Heart left ventricle (tissue), 16 donors: ENCODE measurements at regions not wholly inside any gene's neighbourhood (a gene's known extent, or its start where the extent isn't known, plus 50 kb on each side); places are given as distances from the start of the nearest gene placed in this dataset.
A peak's percentile ranks its signal among the peaks of the same experiment; 100 is the strongest.

Source experiments
- ATAC-seq, 4 donors: fragments of 200-7000 bp; cut with Tn5 transposase; one replicate each; pipeline ENCODE4 v1.9.1; 2020 to 2022; ENCODE audit warnings: moderate library complexity in 4 of 4, mild to moderate bottlenecking in 3 of 4, moderate number of reproducible peaks in 1 of 4
- DNase-seq, 5 donors: peaks; one replicate each; pipeline ENCODE4 v3.0.0-alpha.2; 2020
- H3K27ac ChIP-seq, 12 donors: fragments of 200-600 bp; sonication (generic) in 4 of 12; one replicate each; pipeline versions ENCODE4 v1.5.0 to v1.8.0; 2016 to 2022; ENCODE audit warnings: mild to moderate bottlenecking in 2 of 12
- H3K27me3 ChIP-seq, 9 donors: fragments of 200-600 bp; sonication (generic) in 2 of 9; one replicate each; pipeline versions ENCODE4 v1.5.1 to v1.8.0; 2016 to 2022; ENCODE audit warnings: mild to moderate bottlenecking in 3 of 9
- H3K36me3 ChIP-seq, 9 donors: fragments of 200-600 bp; sonication (generic) in 2 of 9; one replicate each; pipeline versions ENCODE4 v1.5.0 to v1.8.0; 2018 to 2022; ENCODE audit warnings: mild to moderate bottlenecking in 2 of 9
- H3K4me1 ChIP-seq, 12 donors: fragments of 200-600 bp; sonication (generic) in 4 of 12; one replicate each; pipeline versions ENCODE4 v1.5.0 to v1.8.0; 2016 to 2022; ENCODE audit warnings: mild to moderate bottlenecking in 3 of 12
- H3K4me3 ChIP-seq, 12 donors: fragments of 200-600 bp; sonication (generic) in 4 of 12; one replicate each; pipeline versions ENCODE4 v1.5.0 to v1.8.0; 2017 to 2022; ENCODE audit warnings: mild to moderate bottlenecking in 9 of 12, moderate library complexity in 4 of 12
- H3K9me3 ChIP-seq, 12 donors: fragments of 200-600 bp; sonication (generic) in 4 of 12; one replicate each; pipeline versions ENCODE4 v1.5.0 to v1.8.0; 2016 to 2022; ENCODE audit warnings: mild to moderate bottlenecking in 1 of 12
- CTCF ChIP-seq, 12 donors: fragments of 200-600 bp; sonication (generic) in 4 of 12; IDR thresholded peaks; one replicate each; pipeline versions ENCODE4 v1.5.0 to v1.8.0; 2018 to 2022; ENCODE audit warnings: antibody characterized with exemption in 12 of 12, mild to moderate bottlenecking in 5 of 12
- POLR2A ChIP-seq, 2 donors: fragments of 450-650 bp; IDR thresholded peaks; one replicate each; pipeline ENCODE4 v1.6.1; 2017; ENCODE audit warnings: antibody characterized with exemption in 2 of 2, mild to moderate bottlenecking in 2 of 2, moderate library complexity in 2 of 2
- WGBS, 4 donors: extraction: QIAGEN DNeasy Blood & Tissue Kit in 2 of 4; methylation state at CpG; one replicate each; pipeline versions ENCODE4 v1.1.5 to v1.1.7; 2013 to 2018; 5-methylcytosine and 5-hydroxymethylcytosine counted together
- intact Hi-C, 10 donors: fragments of 100-400 bp; cut with DNase I; formaldehyde crosslinking; loops; one replicate each; pipeline versions ENCODE4 v1.11.1 to v1.14.2; 2022
- donor health status: ischemic (EF 13 %, LVEDD 7.1; RV severe dilation, severe dysfunction).
- donor health status: healthy with polysubstance abuse.
- donor health status: DM: no; HTN: yes; CAD: no.
- donor health status: DM: no; HTN: no; CAD: no.
- donor health status: ischemic (EF 25% LVEDD 6.9; RV normal size, moderate dysfunction).
- donor health status: ischemic (EF 25% LVEDD 5.7; RV mildly dilated, moderate dysfunction).
- donor health status: healthy.
- donor health status: DM: yes; HTN: yes; CAD: no.
- donor health status: ischemic (EF 35%, LVEDD 5.7; RV mildly dilated, moderate dysfunction).
- donor health status: nonischemic (EF 11% LVEDD 7.7; RV severe dilation, severe dysfunction).
- donor health status: DM: yes; HTN: yes; CAD: no.
- donor health status: PGD.
- donor health status: ischemic (EF 29% LVEDD 5.4; RV normal size, mild dysfunction).
- donor health status: nonischemic (EF 23%, LVEDD 6.1; RV moderate dilation, normal function).

GRCh38 chr11:110947096-110947495, 234.9 kb upstream of the ARHGAP20 start:
- TF ChIP-seq CTCF (IDR thresholded peaks at IDR 0.05) (no peak), POLR2A (IDR thresholded peaks at IDR 0.05) (no peak)
- intact Hi-C loops = no loop called here

GRCh38 chr11:110939471-110939870, 227.2 kb upstream of the ARHGAP20 start:
- no peaks in the 10 kb centered on the region for H3K9me3 ChIP-seq
- 85 to 91% (median 89%) methylated on average over 2 of the region's 2 CpGs for WGBS, 4 donors
- H3K4me1 ChIP-seq = no peaks in the 10 kb centered on the region
- no peak overlapping the region for H3K4me3 ChIP-seq
- intact Hi-C loops = no loop called here
- no peak overlapping the region for H3K27ac ChIP-seq
- ATAC-seq (no peak), DNase-seq (no peak)
- TF ChIP-seq CTCF (IDR thresholded peaks at IDR 0.05) (no peak), POLR2A (IDR thresholded peaks at IDR 0.05) (no peak)
- no peaks in the 10 kb centered on the region for H3K36me3 ChIP-seq
- H3K27me3 ChIP-seq = no peaks in the 10 kb centered on the region

More at GRCh38 chr11:110947096-110947495, 234.9 kb upstream of the ARHGAP20 start:
- DNase-seq = peak in 2 of 5 donors; percentile 28 to 53
- Histone ChIP-seq H3K27ac (no peak overlapping the region), H3K9me3 (no peaks in the 10 kb centered on the region), H3K4me3 (no peak overlapping the region), H3K36me3 (no peaks in the 10 kb centered on the region), H3K4me1 (peaks cover 0 to 6% (median 0%) of the 10 kb centered on the region in 12 donors), H3K27me3 (no peaks in the 10 kb centered on the region)
- peak in 3 of 4 donors; percentile 27 to 49 (median 40) for ATAC-seq
- 45 to 53% (median 51%) methylated on average over 3 of the region's 3 CpGs for WGBS, 4 donors

DNA sequence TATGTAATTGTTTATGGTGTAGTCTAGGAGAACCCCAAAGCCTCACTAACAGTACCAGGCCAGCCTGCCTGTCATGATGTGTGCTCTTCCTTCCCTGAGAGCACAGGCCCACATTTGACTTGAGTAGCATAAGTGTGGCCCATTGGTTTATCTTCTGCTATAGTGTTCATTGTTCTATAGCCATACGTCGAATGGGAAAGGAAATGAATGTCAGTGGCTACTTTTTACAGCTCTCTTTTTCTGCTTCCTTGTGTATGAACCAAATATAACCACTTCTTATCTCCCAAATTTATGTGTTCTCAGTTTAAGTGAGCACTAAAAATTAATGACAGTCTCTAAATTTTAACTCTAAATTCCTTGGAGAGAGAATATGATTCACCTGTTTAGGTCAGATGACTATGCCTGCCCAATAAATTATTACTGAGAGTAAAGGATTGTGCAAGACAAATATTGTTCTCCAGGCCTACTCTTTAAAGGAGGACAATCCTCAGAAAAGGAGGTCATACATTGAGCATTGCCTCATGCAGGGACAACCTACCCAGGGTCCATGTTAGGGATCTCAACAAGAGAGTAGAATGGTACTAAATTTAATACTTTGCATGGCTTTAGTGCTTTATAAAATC, 222.9 kb upstream of the ARHGAP20 start:
- 61 to 82% (median 75%) methylated on average over 2 of the region's 2 CpGs for WGBS, 4 donors
- no peak overlapping the region for H3K4me3 ChIP-seq
- no peaks in the 10 kb centered on the region for H3K36me3 ChIP-seq
- no peaks in the 10 kb centered on the region for H3K27me3 ChIP-seq
- no peak overlapping the region for H3K27ac ChIP-seq
- TF ChIP-seq POLR2A (IDR thresholded peaks at IDR 0.05) (no peak), CTCF (IDR thresholded peaks at IDR 0.05) (no peak)
- DNase-seq = no peak
- intact Hi-C loops = no loop called here
- H3K4me1 ChIP-seq = no peaks in the 10 kb centered on the region
- no peaks in the 10 kb centered on the region for H3K9me3 ChIP-seq
- no peak for ATAC-seq

DNA sequence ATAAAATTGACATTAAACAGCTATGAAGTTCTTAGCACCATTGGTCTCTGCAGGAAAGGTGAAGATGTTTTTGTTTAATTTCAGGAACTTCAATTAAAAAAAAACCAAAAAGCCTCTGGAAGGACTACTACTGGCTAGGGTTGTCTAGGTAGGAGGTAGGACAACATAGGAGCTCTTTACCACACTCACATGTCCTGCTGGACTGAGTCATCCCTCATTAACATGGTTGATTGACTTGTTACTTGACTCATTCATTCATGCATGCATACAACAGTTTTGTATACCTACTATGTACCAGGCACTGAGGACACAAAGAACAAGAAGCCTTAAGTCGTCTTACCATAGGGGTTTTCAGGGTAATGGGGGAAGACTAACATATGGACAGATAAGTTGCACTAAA, 216.9 kb upstream of the ARHGAP20 start:
- TF ChIP-seq POLR2A (IDR thresholded peaks at IDR 0.05) (no peak), CTCF (IDR thresholded peaks at IDR 0.05) (no peak)
- H3K4me3 ChIP-seq = no peak overlapping the region
- 0 to 81% (median 61%) methylated on average over 1 of the region's 1 CpG for WGBS, 4 donors
- intact Hi-C loops = no loop called here
- H3K27me3 ChIP-seq = no peaks in the 10 kb centered on the region
- H3K36me3 ChIP-seq = no peaks in the 10 kb centered on the region
- no peak overlapping the region for H3K27ac ChIP-seq
- H3K9me3 ChIP-seq = no peaks in the 10 kb centered on the region
- ATAC-seq (no peak), DNase-seq (no peak)
- no peaks in the 10 kb centered on the region for H3K4me1 ChIP-seq
